NCI-H1436 (cell line): ENCODE measurements at regions not wholly inside any gene's neighbourhood (a gene's known extent, or its start where the extent isn't known, plus 50 kb on each side); places are given as distances from the start of the nearest gene placed in this dataset.

Experiments
- DNase-seq: peaks from one replicate; lab custom pipeline; 2025; lab: John Stamatoyannopoulos, UW

- DNase-seq, result no peak
Measured at GRCh38 chr5:5794118-5794560, 371.7 kb downstream of the ICE1 start.

- DNase-seq, result no peak
Measured at GRCh38 chr5:5793242-5794117, 371.0 kb downstream of the ICE1 start.

GRCh38 chr5:5792106-5792505 is 369.6 kb downstream of the ICE1 start:
- no peak for DNase-seq

- no peak for DNase-seq
Measured at GRCh38 chr5:5788793-5789192, 366.3 kb downstream of the ICE1 start.

- DNase-seq, result no peak
Measured at GRCh38 chr5:5787373-5787772, 364.9 kb downstream of the ICE1 start.

- DNase-seq, result no peak
Measured at GRCh38 chr5:5784101-5784500, 361.6 kb downstream of the ICE1 start.

GRCh38 chr5:5783021-5783420 is 360.5 kb downstream of the ICE1 start:
- DNase-seq, result no peak

GRCh38 chr5:5782402-5782801 is 359.9 kb downstream of the ICE1 start:
- DNase-seq, result no peak

GRCh38 chr5:5781335-5781734 is 358.9 kb downstream of the ICE1 start:
- DNase-seq, result no peak

- no peak for DNase-seq
Measured at GRCh38 chr5:5780253-5780652, 357.8 kb downstream of the ICE1 start.

GRCh38 chr5:5777013-5777412 is 354.5 kb downstream of the ICE1 start:
- DNase-seq, result no peak

GRCh38 chr5:5772202-5772601 is 349.7 kb downstream of the ICE1 start:
- DNase-seq, result no peak

GRCh38 chr5:5770825-5771224 is 348.3 kb downstream of the ICE1 start:
- no peak for DNase-seq

- no peak for DNase-seq
Measured at GRCh38 chr5:5767286-5767928, 344.9 kb downstream of the ICE1 start.

GRCh38 chr5:5765066-5765850 is 342.8 kb downstream of the ICE1 start:
- DNase-seq, result no peak

- no peak for DNase-seq
Measured at GRCh38 chr5:5764246-5764645, 341.8 kb downstream of the ICE1 start.

GRCh38 chr5:5756762-5757161 is 334.3 kb downstream of the ICE1 start:
- DNase-seq, result no peak

GRCh38 chr5:5755888-5756287 is 333.4 kb downstream of the ICE1 start:
- DNase-seq, result no peak

- DNase-seq, result no peak
Measured at GRCh38 chr5:5752844-5753243, 330.4 kb downstream of the ICE1 start.

GRCh38 chr5:5751987-5752386 is 329.5 kb downstream of the ICE1 start:
- DNase-seq, result no peak

- no peak for DNase-seq
Measured at GRCh38 chr5:5751498-5751897, 329.0 kb downstream of the ICE1 start.

GRCh38 chr5:5741418-5741817 is 318.9 kb downstream of the ICE1 start:
- no peak for DNase-seq

- DNase-seq, result no peak
Measured at GRCh38 chr5:5739490-5739945, 317.0 kb downstream of the ICE1 start.
